Retinal pigment epithelial cell (primary cell): ENCODE measurements at regions not wholly inside any gene's neighbourhood (a gene's known extent, or its start where the extent isn't known, plus 50 kb on each side); places are given as distances from the start of the nearest gene placed in this dataset.

Experiments used
- DNase-seq: peaks from one replicate; pipeline ENCODE4 v3.0.0-alpha.2; 2010; ENCODE audit warnings: low read depth
- H3K4me3 ChIP-seq: 2 replicates; pipeline ENCODE4 v1.5.1; 2011; ENCODE audit warnings: mild to moderate bottlenecking, low read length, control low read depth, moderate library complexity
- CTCF ChIP-seq: conservative IDR thresholded peaks from 2 replicates; pipeline ENCODE4 v1.5.1; 2011; ENCODE audit warnings: low read depth, low read length, control low read depth, inconsistent platforms

GRCh38 chr7:86252406-86252805, 391.3 kb upstream of the GRM3 start:
- no peak for DNase-seq
- H3K4me3 ChIP-seq, result no peak overlapping the region
- TF ChIP-seq CTCF, result no peak

GRCh38 chr7:86248977-86249376, 394.7 kb upstream of the GRM3 start:
- H3K4me3 ChIP-seq, result no peak overlapping the region
- no peak for TF ChIP-seq CTCF
- no peak for DNase-seq

- no peak for DNase-seq
- TF ChIP-seq CTCF, result no peak
- no peak overlapping the region for H3K4me3 ChIP-seq
Observed at GRCh38 chr7:86243171-86243570, 400.5 kb upstream of the GRM3 start.

GRCh38 chr7:86226191-86226590, 417.5 kb upstream of the GRM3 start:
- no peak for DNase-seq
- H3K4me3 ChIP-seq, result no peak overlapping the region
- no peak for TF ChIP-seq CTCF

- DNase-seq, result no peak
- H3K4me3 ChIP-seq, result no peak overlapping the region
- no peak for TF ChIP-seq CTCF
Observed at GRCh38 chr7:86222806-86223205, 420.9 kb upstream of the GRM3 start.

- no peak for DNase-seq
- TF ChIP-seq CTCF, result no peak
- no peak overlapping the region for H3K4me3 ChIP-seq
Observed at GRCh38 chr7:86214734-86215133, 429.0 kb upstream of the GRM3 start.

- H3K4me3 ChIP-seq, result no peak overlapping the region
- no peak for TF ChIP-seq CTCF
- no peak for DNase-seq
Observed at GRCh38 chr7:86212976-86213375, 430.7 kb upstream of the GRM3 start.
